ENCODE measurements at regions not wholly inside any gene's neighbourhood (a gene's known extent, or its start where the extent isn't known, plus 50 kb on each side); places are given as distances from the start of the nearest gene placed in this dataset.

DNA sequence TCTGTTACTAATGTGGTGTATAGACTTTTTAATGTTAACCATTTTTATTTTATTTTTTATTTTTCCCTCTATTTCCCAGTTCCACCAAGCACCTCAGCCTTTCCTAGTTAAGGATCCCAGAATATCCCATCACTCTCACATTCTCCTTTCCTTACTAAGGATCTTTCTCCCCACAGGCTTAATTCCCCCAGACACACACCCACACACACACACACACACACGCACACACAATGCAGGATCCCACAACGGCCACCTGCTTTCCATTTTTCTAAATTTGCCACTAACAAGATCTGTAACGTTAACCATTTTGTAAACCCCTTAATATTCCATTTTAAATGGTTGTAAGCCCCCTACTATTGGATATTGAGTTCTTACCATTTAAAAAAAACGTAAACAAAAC lies 404.1 kb downstream of the ZIC1 start:
- no CpG with 5 or more reads among the region's 4 CpGs for WGBS, 2 experiments (ENCODE audit: extremely low coverage in 2 of 2, insufficient read length in 1 of 2)
- no TSS peak for BruUV-seq (replicated peaks)
- H4K5ac ChIP-seq (ENCODE audit: low read depth, low read length), result no peak overlapping the region
- H2BK20ac ChIP-seq (ENCODE audit: low read depth, low read length), result no peak overlapping the region
- H3K9ac ChIP-seq (ENCODE audit: low read depth, low read length), result no peak overlapping the region
- no peak overlapping the region for H2AK5ac ChIP-seq (ENCODE audit: low read depth, low read length)
- dilution Hi-C loops (cut with HindIII; ENCODE audit: low sequenced_read_pairs, unreplicated experiment) (no loop called here), in situ Hi-C loops (cut with MboI; ENCODE audit: low sequenced_read_pairs) (no loop called here), intact Hi-C loops (cut with micrococcal nuclease) (no loop called here)
- no peaks in the 10 kb centered on the region for H3K9me3 ChIP-seq (ENCODE audit: control insufficient read depth, insufficient read depth, low read length)
- no peak overlapping the region for H3K4me3 ChIP-seq (ENCODE audit: insufficient read depth, low read depth, low read length)
- H3K36me3 ChIP-seq (ENCODE audit: control insufficient read depth, insufficient read depth, low read length), result no peaks in the 10 kb centered on the region
- TF ChIP-seq FOS (IDR thresholded peaks at IDR 0.05; ENCODE audit: low read depth, low read length) (no peak), ELK1 (IDR thresholded peaks at IDR 0.05; ENCODE audit: borderline replicate concordance, low read depth, low read length) (no peak), RCOR1 (IDR thresholded peaks at IDR 0.05; ENCODE audit: insufficient replicate concordance, low read length) (no peak), MXI1 (IDR thresholded peaks at IDR 0.05; ENCODE audit: borderline replicate concordance, low read depth, low read length) (no peak), CHD1 (IDR thresholded peaks at IDR 0.05; ENCODE audit: low read depth, low read length) (no peak), RFX5 (IDR thresholded peaks at IDR 0.05; ENCODE audit: low read depth, low read length) (no peak), CTCF (conservative IDR thresholded peaks at IDR 0.05; ENCODE audit: low read depth, low read length) (no peak), NFE2L2 (IDR thresholded peaks at IDR 0.05; ENCODE audit: low read depth, low read length) (no peak), POLR2A (IDR thresholded peaks at IDR 0.05; ENCODE audit: low read depth, low read length) (no peak), MAZ (IDR thresholded peaks at IDR 0.05; ENCODE audit: borderline replicate concordance, low read depth, low read length) (no peak), RAD21 (IDR thresholded peaks at IDR 0.05; ENCODE audit: low read length) (no peak), SMC3 (IDR thresholded peaks at IDR 0.05; ENCODE audit: low read depth, low read length) (no peak)
- TF ChIP-seq, protein P1, sequence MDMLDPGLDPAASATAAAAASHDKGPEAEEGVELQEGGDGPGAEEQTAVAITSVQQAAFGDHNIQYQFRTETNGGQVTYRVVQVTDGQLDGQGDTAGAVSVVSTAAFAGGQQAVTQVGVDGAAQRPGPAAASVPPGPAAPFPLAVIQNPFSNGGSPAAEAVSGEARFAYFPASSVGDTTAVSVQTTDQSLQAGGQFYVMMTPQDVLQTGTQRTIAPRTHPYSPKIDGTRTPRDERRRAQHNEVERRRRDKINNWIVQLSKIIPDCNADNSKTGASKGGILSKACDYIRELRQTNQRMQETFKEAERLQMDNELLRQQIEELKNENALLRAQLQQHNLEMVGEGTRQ (IDR thresholded peaks at IDR 0.05; ENCODE audit: low read depth, low read length), result no peak
- H2BK15ac ChIP-seq (ENCODE audit: low read depth, low read length), result no peak overlapping the region
- no peak overlapping the region for H2AK9ac ChIP-seq (replicated peaks; ENCODE audit: low read depth, low read length, poor library complexity)
- no peak overlapping the region for H3K4me2 ChIP-seq (ENCODE audit: low read depth, low read length)
- H3K27me3 ChIP-seq (ENCODE audit: control insufficient read depth, insufficient read depth, low read length), result no peaks in the 10 kb centered on the region
- CTCF ChIA-PET, result no interaction called here
- H3K27ac ChIP-seq (ENCODE audit: insufficient read depth, low read length), result no peak overlapping the region
- no peaks in the 10 kb centered on the region for H4K20me1 ChIP-seq (ENCODE audit: insufficient read depth, low read length)
- H4K8ac ChIP-seq (ENCODE audit: low read depth in 2 of 2, low read length in 2 of 2), result no peak overlapping the region
- no peak for ATAC-seq (ENCODE audit: low read depth)
- no peak overlapping the region for H3K18ac ChIP-seq (ENCODE audit: low read depth, low read length)
- H3K56ac ChIP-seq (ENCODE audit: extremely low read depth, insufficient read depth, low read length), result no peak overlapping the region
- H3K23ac ChIP-seq (ENCODE audit: low read depth, low read length), result no peak overlapping the region
- H2BK5ac ChIP-seq (ENCODE audit: low read depth, low read length, poor library complexity, severe bottlenecking), result no peak overlapping the region
- no peak overlapping the region for H3K4ac ChIP-seq (ENCODE audit: low read depth, low read length)
- POLR2A ChIA-PET (ENCODE audit: unreplicated experiment), result no interaction called here
- H2BK120ac ChIP-seq (ENCODE audit: low read depth, low read length), result no peak overlapping the region
- no peaks in the 10 kb centered on the region for H3K4me1 ChIP-seq (ENCODE audit: control insufficient read depth, insufficient read depth, low read length)
- H3K79me1 ChIP-seq (ENCODE audit: low read depth in 1 of 2, low read length in 2 of 2), result no peaks in the 10 kb centered on the region
- no peak overlapping the region for H4K91ac ChIP-seq (ENCODE audit: insufficient read depth, low read depth, low read length)
- H3K14ac ChIP-seq (replicated peaks; ENCODE audit: low read depth, low read length), result no peak overlapping the region
- DNase-seq, result no peak
- no peaks in the 10 kb centered on the region for H3K9me1 ChIP-seq (ENCODE audit: insufficient read depth, low read length)
- H2AFZ ChIP-seq (replicated peaks; ENCODE audit: low read length, poor library complexity), result no peak overlapping the region

Measured in IMR-90 (cell line).